HuH-7 (cell line): ENCODE measurements at regions not wholly inside any gene's neighbourhood (a gene's known extent, or its start where the extent isn't known, plus 50 kb on each side); places are given as distances from the start of the nearest gene placed in this dataset.

Experiments
- DNase-seq: peaks from one replicate; pipeline ENCODE4 v3.0.0; 2011; ENCODE audit warnings: low spot score

DNA sequence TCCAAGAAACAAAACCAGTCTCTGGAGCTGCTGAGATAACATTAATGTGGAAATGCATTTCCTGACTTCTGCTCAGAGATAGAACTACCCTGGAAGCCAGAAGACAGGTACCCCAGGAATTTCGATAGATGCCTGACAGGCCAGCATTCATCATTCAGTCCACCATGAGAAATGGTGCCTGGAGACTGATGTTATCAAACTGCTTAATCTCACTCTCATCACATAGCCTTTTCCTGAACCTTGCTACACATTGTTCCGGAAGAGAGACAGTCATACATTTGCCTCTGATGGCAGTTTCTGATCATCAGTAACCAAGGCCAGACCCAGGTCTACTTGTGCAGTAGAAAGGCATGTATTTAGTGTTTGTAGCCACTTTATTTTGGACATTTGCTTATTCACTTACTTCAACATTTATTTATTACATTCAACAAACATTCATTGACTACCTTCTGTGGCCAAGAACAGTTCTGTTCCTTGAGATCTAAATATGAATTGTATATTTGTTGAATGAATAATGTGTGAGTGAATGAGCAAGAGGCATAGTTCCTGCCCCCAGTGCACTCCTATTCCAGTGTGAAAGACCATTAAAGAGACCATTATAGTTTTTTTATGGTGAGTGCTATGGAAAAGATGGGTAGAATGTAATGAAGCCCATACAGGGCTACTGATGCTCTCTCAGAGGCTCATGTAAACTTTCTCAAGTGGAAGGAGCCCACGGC, 485.7 kb downstream of the NUF2 start:
- DNase-seq: no peak

DNA sequence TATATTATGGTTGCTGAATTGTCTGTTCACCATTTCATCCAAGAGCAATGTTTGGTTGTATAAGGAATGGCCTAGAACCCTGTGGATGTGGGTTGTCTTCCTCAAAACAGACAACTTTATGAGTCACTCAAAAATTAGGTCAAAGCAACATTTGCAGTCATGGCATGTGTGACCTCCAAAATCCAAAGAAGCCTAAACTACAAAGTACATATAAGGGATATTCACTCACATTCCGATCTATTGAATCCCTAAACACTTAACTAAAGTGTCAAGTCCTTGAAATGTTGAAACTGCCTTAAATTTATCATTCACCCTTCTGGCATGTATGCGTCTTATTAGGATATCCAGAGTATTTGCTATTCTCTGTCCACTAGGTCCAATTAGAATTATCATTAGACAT, 491.5 kb downstream of the NUF2 start:
- DNase-seq: no peak

DNA sequence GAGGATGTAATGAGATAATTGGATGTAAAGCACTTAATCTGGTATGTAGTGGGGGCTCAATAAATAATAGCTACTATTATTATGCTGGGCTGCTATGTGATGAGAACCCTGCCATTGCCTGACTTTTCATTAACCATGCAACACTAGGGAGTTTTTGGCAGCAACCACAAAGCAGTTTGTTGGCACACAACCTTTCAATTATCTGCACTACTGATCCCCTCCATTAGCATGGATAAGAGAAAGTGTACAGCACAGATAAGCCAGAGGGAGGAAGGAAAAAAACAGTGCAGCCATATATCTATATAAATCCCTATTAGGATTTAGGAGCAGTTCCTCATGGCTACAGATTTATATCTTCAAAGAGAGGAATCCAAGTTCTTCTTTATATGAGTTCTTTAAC, 498.5 kb downstream of the NUF2 start:
- DNase-seq: no peak

DNA sequence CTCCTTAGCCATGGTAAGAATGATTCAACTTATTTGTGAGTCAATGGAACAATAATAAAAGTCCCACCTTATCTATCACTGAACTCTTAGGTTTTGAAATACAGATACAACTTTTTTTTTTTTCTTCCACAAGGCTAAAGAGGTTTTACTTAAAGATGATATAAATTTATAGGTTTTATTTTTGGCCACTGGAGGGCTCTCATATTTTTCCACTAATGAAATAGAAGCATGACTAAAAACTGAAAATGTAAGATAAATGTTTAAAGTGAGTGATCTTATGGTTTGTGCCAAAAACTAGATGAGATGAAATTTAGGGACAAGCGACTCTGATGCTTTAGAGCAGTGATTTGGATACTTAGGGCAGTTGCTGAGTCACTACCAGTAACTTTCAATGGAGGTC, 499.0 kb downstream of the NUF2 start:
- DNase-seq: no peak

DNA sequence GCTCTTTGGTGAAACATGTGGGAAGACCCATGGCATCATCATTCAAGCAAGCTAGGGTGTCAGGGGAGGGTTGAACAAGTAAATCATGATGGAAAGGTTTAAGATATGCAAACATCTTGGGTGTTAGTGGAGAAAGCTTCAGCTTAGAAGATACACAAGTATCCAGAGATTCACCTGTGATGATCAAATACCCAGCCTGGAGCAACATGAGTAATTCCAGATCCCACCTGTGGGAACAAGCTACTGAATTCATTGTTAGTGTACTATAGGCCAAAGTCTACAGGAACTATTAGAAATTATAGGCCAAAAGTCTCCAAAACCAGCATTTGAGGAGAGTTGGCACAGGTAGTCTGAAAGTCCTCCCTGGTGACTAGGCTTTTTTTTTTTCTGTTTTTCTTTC, 499.9 kb downstream of the NUF2 start:
- DNase-seq: no peak

DNA sequence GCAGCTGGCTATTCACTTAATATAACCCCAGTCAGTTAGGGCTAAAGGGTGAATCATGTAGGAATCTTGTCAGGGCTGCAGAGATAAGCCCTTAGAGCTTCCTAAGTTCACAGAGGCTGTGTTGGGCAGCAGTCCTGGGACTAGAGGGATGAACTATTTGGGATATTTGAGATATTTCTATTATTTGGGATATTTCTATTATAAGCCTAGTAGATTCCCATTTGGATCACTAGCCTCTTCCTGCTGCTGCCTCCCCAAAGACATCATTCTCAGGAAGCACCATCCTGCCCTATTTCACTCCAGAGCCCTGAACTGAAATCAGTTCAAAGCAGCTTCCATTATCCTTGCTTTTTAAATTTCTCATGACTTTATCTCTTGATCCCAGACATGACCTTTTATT, 501.3 kb downstream of the NUF2 start:
- no peak for DNase-seq

DNA sequence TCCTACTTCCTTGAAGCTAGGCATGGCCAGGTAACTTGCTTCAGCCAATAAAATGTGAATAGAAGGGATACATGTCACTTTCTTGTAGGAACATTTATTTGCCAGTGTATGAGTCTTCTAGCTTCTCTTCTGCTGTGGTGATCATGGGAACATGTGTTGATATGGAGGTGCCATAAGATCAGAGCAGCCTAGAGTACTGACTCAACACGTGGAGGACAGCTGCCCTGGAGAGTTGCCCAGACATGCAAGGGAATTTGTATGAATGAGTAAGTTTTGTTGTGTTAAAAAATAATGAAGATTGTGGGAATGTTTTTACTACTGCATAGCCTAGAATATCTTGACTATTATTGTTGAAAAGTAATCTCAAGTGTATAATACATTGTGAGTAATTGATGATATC, 502.3 kb downstream of the NUF2 start:
- DNase-seq: no peak

DNA sequence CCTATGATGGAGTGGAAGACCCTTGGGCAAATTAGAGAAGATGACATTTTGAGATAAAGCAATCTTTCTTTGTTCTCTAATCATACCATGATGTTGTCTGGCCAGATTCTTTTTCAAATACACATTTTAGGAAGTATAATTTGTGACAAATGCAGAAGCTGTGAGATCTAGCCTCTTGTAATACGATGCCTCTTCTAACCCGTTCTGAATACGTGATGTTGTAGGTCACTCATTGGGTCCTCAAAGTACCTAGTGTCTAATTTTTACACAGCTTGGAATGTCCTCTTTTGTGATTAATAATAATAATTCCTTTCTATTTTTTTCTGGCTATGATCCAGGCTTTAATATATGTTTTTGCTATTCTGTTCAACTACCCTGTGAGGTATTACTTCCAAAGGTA, 502.7 kb downstream of the NUF2 start:
- DNase-seq: no peak

DNA sequence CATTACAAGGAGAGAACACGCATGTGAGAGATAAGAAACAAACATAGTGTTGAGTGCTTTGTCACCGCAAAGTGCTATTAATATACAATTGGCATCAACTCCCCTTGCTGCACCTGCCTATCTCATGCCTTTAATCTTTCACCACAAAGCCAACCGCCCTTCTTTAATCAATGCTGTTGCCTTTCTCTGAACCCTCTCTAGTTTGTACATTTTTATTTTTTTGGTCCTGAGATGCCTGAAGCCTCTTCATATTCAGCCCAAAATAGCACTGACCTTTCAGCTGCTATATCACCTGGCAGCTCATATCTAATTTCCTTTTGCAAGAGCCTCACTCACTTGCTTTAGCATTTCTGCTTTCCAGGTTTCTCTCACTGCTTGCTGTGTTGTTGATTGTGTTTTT, 504.7 kb downstream of the NUF2 start:
- no peak for DNase-seq

DNA sequence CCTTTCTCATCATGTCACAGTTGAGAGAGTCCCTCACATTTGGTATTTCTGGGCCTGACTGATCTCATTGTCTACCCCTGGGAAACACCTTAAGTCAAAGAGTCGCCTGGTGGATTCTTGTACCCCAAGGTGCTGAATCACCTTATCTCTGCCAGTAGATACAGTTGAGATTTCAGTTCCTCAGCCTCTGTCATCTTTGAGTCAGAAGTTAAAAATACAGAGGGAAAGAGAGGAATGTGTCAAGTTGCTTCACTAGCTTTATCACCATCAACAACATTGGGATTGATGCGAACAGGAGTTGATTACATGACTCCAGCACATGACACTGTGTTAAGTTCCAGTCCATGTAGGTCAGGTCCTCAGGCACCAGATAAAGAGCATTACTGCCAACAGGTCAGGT, 513.0 kb downstream of the NUF2 start:
- no peak for DNase-seq

DNA sequence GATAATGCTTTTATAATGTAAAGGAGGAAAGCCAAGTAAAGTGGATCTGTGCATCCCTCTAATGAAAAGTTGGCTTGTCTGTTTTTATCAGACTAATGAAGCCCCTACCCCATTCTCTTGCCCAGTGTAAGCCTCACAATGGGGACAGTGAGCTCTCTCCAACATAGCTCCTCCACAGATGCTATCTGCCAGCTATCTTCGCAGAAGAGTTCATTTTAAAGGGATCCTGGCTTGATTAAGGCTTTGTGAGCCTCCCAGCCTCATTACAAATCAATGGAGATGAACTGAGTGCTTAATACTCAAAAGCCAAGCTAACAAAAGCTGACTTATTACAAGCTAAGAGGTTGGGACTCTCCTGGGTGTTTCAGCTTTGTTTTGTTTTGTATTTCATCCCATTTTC, 514.7 kb downstream of the NUF2 start:
- DNase-seq: no peak

DNA sequence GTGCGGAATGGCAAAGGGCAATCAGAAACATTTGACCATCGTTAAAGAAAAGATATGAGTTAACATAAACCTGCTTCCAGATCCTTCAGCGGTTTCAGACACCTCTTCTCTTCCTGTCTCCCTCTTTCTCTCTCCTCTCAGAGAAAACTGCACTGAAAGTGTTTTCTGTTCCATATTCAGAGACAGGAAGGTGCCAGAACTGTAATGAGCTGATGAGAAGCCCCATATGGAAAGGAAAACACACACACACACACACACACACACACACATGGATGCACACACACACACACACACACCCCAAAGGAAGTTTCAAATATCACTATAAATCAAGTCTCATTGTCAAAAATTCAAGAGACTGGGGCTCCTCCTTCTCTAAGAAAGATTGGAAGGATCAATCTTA, 515.5 kb downstream of the NUF2 start:
- DNase-seq: no peak

DNA sequence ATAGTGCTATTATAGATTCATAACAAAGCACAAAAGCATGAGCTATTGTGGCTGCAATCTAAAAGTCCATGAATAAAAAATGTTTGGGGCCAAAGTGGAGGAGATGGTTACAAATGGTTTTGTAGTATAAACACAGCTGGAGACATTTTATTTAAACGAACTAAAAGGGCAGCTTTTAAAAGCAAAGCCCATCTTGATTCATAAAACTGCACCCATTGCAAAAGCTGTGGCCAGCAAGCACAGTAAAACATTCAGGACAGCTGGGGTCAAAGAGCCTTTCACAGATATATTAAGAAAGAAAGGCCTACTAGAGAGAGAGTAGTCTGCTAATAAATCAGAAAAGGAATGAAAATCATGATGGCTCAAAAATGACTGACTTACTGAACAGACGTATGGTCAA, 520.8 kb downstream of the NUF2 start:
- no peak for DNase-seq

DNA sequence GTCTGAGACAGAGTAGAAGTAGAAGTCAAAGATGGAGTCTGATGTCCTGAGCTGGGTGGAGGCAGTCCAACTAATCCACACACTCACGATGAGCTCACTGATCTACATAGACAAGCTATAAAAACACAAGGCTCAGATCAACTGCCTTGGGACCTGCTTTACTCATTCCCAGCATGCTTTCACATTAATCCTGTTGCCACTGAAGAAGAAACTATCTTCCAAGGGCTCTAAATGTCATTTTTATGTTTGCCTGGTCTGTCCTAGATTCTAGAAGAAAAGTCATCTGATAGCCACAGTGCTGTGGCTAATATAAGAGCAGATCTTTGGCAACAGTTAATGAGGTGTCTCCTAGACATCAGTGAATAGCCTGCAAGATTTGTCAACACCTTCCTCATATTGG, 522.7 kb downstream of the NUF2 start:
- no peak for DNase-seq

DNA sequence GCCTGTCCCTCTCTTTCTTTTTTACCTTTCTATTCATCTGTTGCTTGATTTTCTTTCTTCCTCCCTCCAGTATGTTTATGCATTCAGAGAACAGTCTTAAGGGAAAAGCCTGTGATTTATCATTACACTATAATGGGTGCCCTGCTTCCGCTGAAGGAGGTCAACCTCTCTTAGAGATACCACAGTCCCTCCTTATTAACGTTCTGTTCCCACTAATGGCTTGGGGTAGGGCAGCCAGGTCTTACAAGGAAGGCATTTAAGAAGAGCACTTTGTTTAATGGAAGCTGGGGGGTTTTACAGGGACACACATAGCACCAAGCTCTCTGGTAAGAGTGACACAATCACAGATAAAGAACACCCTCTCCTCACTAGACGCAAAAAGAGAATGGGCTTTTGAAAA, 523.5 kb downstream of the NUF2 start:
- no peak for DNase-seq

DNA sequence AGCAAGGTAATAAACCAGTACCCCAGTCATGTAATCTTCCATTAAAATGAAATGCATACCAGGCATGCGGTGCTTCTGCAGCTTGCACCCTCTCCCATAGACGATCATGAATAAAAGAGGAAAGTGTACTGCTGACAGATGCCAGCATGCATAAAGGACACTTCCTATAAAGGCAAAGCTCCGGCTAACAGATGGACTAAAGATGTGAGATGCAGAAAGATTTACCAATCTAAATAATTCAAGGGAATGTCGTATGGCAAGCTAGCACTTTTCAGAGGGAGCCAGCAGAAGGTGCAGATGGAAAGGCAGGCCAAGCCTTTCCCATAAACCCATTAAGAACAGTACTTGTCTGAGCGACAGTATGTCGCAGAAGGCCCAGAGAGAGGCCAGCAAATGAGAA, 542.0 kb downstream of the NUF2 start:
- DNase-seq: no peak

DNA sequence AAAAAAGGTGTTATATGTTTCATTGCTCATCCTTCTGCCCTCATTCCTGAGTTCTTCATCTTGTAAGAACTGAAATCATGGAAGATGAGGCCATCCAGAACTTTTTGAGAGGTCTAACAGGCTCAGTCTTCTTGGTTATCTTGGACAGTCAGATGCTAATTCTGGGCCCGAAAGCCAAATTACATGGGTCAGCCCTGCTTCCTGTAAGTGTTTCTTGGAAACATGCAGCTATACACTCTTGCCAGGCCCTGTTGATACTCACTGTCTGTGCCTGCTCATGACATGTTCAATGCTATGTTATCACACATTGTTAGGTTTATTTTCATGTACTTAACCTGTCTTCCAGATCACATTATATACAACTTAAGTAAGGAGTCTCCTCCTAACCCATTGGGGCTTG, 542.5 kb downstream of the NUF2 start:
- no peak for DNase-seq

DNA sequence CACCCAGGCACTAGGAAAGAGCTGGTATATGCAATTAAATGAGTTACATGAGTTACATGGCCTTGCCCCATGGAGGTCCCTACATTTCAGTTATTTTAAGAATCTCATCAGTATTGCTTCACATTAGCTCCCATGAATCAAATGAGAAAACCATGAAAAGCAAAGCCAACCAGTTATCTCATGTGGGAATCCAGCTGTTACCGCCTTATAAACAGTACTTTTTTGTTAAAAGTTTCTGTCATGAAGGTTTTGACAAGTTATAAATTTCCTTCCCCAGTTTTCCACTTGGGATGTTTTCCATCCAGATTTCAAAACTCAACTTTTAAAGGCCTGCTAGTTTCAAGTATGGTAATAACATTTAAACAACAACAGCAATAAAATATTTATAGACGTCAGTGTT, 544.8 kb downstream of the NUF2 start:
- no peak for DNase-seq

DNA sequence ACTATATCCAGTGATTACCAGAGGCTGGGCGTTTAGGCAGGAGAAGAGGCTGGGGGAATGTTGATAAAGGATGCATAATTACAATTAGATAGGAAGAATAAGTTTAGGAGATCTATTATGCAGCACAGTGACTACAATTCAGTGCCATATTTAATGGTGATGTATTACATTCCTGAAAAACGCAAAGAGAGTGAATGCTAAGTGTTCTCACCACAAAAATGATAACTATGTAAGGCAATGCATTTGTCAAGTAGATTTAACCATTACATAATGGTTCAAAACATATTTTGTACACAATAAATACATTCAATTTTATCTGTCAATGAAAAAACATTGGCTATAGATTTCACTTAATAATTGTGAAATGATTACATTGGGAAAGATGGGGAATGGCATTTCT, 548.9 kb downstream of the NUF2 start:
- no peak for DNase-seq

DNA sequence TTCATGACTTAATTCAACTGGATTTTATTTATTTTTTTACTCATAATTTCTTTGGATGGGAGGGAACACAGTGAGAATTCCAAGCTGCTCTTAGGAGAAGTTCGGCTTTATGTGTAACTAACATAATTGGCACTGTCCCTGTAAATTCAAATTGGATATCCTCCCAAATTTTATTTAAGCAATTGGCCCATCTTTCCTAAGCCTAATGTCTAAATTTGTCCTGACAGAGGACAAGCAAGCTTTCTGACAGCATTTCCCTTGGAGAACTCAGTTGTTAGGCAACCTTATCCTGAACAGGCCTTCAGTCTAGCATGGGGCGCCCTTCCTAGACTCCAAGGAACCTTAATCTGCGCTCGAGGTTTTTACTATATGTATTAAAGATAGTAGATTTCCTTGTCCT, 550.3 kb downstream of the NUF2 start:
- DNase-seq: no peak

DNA sequence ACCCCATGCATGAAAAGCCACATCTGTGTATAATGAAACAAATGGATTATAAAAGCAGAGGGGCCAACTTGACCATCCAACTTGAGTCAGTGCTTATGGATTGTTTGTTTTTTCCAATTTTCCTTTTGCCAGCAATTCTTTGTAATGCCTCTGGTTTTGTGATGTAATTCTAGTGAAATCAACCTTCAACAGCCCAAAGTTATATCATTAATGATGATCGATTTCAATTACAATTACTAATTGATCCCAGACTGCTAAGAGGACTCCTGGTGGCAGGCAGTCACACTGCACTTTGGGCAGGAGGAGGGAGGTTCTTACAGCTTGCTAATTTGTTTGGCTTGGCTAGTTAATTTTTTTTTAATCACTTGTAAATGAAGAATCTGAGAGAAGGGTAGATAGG, 552.3 kb downstream of the NUF2 start:
- DNase-seq: no peak

DNA sequence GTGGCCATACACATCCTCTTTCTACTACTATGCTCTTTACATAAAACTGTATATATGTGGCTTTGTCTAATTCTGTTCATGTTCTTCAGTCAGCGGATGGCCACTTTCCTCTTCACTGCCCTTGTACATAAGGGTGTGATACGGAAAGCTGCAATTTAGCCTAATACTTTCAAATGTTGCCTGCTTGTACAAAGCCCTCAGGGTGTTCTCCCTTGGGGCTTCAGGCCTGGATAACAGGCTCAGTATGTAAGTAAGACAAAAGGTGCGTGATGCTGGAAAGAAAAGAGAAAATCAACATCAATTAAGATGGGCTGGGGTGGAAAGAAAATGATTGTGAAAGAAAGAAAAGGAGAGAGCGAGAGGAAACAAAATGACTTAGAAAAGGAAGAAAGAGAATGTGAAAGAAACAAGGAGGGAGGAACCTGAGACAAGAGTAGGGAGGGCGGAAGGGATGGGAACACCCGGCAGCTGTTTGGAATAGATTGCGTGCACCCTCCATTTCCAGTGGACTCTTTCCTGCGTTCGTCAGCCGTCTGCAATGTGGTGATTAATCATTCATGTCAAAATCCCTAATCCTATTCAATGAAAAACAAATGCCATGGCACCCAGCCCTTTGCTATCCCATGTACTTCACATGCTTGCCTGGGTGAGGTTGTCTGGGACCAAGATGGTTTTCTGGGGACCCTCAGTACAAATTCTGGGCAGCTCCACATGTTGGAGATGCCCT, 553.6 kb downstream of the NUF2 start:
- no peak for DNase-seq

DNA sequence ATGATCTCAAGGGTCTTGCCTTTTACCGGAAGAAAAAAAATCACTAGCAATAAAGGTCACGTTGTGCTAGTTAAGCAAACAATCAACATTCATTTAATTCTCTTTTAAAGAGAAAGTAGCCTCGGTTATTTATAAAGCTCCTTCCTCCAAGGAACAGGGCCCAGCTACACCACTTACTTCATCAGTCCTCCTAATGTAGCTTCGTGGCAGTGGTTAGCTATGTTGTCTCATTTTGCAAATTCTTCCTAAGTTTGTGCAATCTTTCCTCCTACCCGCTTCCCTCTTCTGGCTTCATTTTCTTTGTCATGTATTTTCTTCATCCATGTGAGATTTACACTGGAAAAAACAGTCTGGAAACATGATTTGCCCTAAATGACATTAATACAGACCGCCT, 554.2 kb downstream of the NUF2 start:
- no peak for DNase-seq

DNA sequence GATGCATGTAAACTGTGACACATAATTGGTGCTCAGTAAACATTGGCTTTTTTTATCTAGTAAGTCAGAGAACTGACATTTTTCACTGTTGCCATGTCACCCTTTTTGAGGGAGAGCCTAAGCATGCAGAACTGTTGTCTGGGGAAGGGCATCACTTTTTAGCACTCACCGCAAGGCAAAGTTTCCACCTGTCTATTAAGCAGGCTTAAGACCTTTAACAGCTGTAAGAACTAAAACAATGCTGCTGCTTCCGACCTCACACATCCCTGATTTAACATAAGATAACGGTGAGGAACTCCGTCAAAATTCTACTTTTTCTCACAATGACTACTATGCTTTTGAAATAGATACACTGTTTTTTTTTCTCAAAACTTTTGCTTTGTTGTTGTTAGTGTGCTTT, 554.8 kb downstream of the NUF2 start:
- DNase-seq: no peak
